ENCODE measurements at regions not wholly inside any gene's neighbourhood (a gene's known extent, or its start where the extent isn't known, plus 50 kb on each side); places are given as distances from the start of the nearest gene placed in this dataset.

GRCh38 chr9:129558063-129558550, 62.8 kb downstream of the C9orf50 start:
- Histone ChIP-seq H3K4me1 (peaks cover 0 to 48% (median 24%) of the 10 kb centered on the region in 6 donors), H3K27me3 (replicated peaks in 1 of 7) (peaks cover 0 to 6% (median 0%) of the 10 kb centered on the region in 7 donors), H3K4me3 (no peak overlapping the region), H3K36me3 (no peaks in the 10 kb centered on the region), H3K9me3 (no peaks in the 10 kb centered on the region), H3K27ac (peak overlapping the region in 3 of 8 donors; percentile 56 to 62 (median 57))
- TF ChIP-seq CTCF (IDR thresholded peaks at IDR 0.05 in 8 of 11, conservative IDR thresholded peaks at IDR 0.05 in 3 of 11) (no peak), POLR2AphosphoS5 (IDR thresholded peaks at IDR 0.05) (no peak), POLR2A (IDR thresholded peaks at IDR 0.05) (no peak)
- intact Hi-C loops (cut with DNase I; ENCODE audit: low total_unique reads) = no loop called here
- WGBS, 5 donors = 73 to 84% (median 80%) methylated on average over 15 to 16 of the region's 16 CpGs
- no peak for DNase-seq

GRCh38 chr9:129557192-129558036, 63.5 kb downstream of the C9orf50 start:
- 68 to 80% (median 76%) methylated on average over 16 to 24 of the region's 24 CpGs for WGBS, 5 donors
- Histone ChIP-seq H3K4me3 (no peak overlapping the region), H3K36me3 (no peaks in the 10 kb centered on the region), H3K27me3 (replicated peaks in 1 of 7) (peaks cover 0 to 10% (median 0%) of the 10 kb centered on the region in 7 donors), H3K9me3 (no peaks in the 10 kb centered on the region), H3K4me1 (peaks cover 0 to 48% (median 24%) of the 10 kb centered on the region in 6 donors), H3K27ac (peak overlapping the region in 6 of 8 donors; percentile 16 to 62 (median 48))
- no peak for TF ChIP-seq POLR2A (IDR thresholded peaks at IDR 0.05)
- TF ChIP-seq POLR2AphosphoS5 (IDR thresholded peaks at IDR 0.05) = no peak
- no peak for TF ChIP-seq CTCF (IDR thresholded peaks at IDR 0.05 in 8 of 11, conservative IDR thresholded peaks at IDR 0.05 in 3 of 11)
- no peak for DNase-seq
- intact Hi-C loops (cut with DNase I; ENCODE audit: low total_unique reads) = no loop called here

GRCh38 chr9:129556491-129557191, 64.3 kb downstream of the C9orf50 start:
- intact Hi-C loops (cut with DNase I; ENCODE audit: low total_unique reads) = no loop called here

More at GRCh38 chr9:129556491-129557191, 64.3 kb downstream of the C9orf50 start:
- Histone ChIP-seq H3K27ac (peak overlapping the region in 7 of 8 donors; percentile 16 to 62 (median 51)), H3K27me3 (replicated peaks in 1 of 7) (peaks cover 0 to 14% (median 0%) of the 10 kb centered on the region in 7 donors), H3K4me1 (peaks cover 0 to 41% (median 18%) of the 10 kb centered on the region in 6 donors), H3K36me3 (no peaks in the 10 kb centered on the region), H3K4me3 (no peak overlapping the region), H3K9me3 (no peaks in the 10 kb centered on the region)
- TF ChIP-seq CTCF (IDR thresholded peaks at IDR 0.05 in 8 of 11, conservative IDR thresholded peaks at IDR 0.05 in 3 of 11) (no peak), POLR2A (IDR thresholded peaks at IDR 0.05) (no peak), POLR2AphosphoS5 (IDR thresholded peaks at IDR 0.05) (no peak)
- no peak for DNase-seq
- WGBS, 5 donors = 86 to 94% (median 90%) methylated on average over 12 of the region's 12 CpGs
